Calu3 (cell line): ENCODE measurements at regions not wholly inside any gene's neighbourhood (a gene's known extent, or its start where the extent isn't known, plus 50 kb on each side); places are given as distances from the start of the nearest gene placed in this dataset.

Experiments
- BruUV-seq: library from RNA; stranded (reverse); fragments of 400-500 nt; replicated peaks from 2 replicates; lab custom pipeline; 2021; lab: Mats Ljungman, UMichigan
- CTCF ChIA-PET: fragments of 300-600 bp; sonication (Branson Sonifier 250); formaldehyde crosslinking; loops from one replicate; lab custom pipeline; 2022; ENCODE audit warnings: antibody characterized with exemption; lab: Charles Lee
- DNase-seq: peaks from one replicate; pipeline ENCODE4 v3.0.0; 2022
- H3K27ac Mint-ChIP-seq: one replicate; pipeline ENCODE4 v1.8.0; 2022; ENCODE audit warnings: mixed read lengths; ENCODE audit not compliant: unreplicated experiment
- H3K27me3 Mint-ChIP-seq: one replicate; pipeline ENCODE4 v1.8.0; 2022; ENCODE audit warnings: mixed read lengths; ENCODE audit not compliant: unreplicated experiment
- H3K36me3 Mint-ChIP-seq: one replicate; pipeline ENCODE4 v1.8.0; 2022; ENCODE audit warnings: mild to moderate bottlenecking, moderate library complexity, mixed read lengths; ENCODE audit not compliant: insufficient read depth, unreplicated experiment
- H3K4me1 Mint-ChIP-seq: one replicate; pipeline ENCODE4 v1.8.0; 2022; ENCODE audit warnings: mild to moderate bottlenecking, low read depth, mixed read lengths; ENCODE audit not compliant: unreplicated experiment
- H3K4me3 Mint-ChIP-seq: one replicate; pipeline ENCODE4 v1.8.0; 2022; ENCODE audit warnings: mild to moderate bottlenecking, low read depth, moderate library complexity, mixed read lengths; ENCODE audit not compliant: unreplicated experiment
- H3K9me3 Mint-ChIP-seq: one replicate; pipeline ENCODE4 v1.8.0; 2022; ENCODE audit warnings: low read depth, mixed read lengths; ENCODE audit not compliant: unreplicated experiment
- intact Hi-C: fragments of 100-400 bp; cut with micrococcal nuclease; formaldehyde crosslinking; loops from one replicate; pipeline ENCODE4 v1.10.0; 2022; ENCODE audit not compliant: unreplicated experiment
- TF ChIP-seq, protein P1 (sequence below): fragments of 200-600 bp; IDR thresholded peaks from one replicate; pipeline ENCODE4 v1.8.0; 2022; ENCODE audit warnings: antibody characterized with exemption; ENCODE audit not compliant: unreplicated experiment

DNA sequence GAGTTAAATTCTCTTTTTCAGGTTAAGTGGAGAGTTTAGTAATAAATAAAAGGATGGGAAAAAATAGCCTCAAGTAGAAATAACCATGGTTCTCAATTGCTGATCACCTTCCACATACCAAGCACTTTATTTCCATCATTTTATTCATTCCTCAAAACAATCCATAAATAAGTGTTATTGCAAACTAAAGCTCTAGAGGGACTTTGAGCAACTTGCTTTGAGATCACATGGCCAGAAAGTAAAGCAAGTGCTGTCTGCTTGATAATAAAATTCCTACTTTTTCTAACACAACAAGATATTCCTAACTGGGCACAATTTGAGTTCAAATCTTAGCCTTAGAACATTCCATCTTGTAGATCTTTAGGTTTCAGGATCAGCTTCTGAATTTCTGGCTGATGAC is 97.1 kb upstream of the C1orf87 start:
- Mint-ChIP-seq H3K27me3 (no peaks in the 10 kb centered on the region), H3K27ac (no peak overlapping the region), H3K4me1 (no peaks in the 10 kb centered on the region), H3K4me3 (no peak overlapping the region), H3K9me3 (peaks cover 4% of the 10 kb centered on the region), H3K36me3 (no peaks in the 10 kb centered on the region)
- TF ChIP-seq, protein P1, sequence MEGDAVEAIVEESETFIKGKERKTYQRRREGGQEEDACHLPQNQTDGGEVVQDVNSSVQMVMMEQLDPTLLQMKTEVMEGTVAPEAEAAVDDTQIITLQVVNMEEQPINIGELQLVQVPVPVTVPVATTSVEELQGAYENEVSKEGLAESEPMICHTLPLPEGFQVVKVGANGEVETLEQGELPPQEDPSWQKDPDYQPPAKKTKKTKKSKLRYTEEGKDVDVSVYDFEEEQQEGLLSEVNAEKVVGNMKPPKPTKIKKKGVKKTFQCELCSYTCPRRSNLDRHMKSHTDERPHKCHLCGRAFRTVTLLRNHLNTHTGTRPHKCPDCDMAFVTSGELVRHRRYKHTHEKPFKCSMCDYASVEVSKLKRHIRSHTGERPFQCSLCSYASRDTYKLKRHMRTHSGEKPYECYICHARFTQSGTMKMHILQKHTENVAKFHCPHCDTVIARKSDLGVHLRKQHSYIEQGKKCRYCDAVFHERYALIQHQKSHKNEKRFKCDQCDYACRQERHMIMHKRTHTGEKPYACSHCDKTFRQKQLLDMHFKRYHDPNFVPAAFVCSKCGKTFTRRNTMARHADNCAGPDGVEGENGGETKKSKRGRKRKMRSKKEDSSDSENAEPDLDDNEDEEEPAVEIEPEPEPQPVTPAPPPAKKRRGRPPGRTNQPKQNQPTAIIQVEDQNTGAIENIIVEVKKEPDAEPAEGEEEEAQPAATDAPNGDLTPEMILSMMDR, result no peak
- CTCF ChIA-PET, result no interaction called here
- intact Hi-C loops, result no loop called here
- no peak for DNase-seq
- no TSS peak for BruUV-seq

GRCh38 chr1:60169206-60169605 is 95.6 kb upstream of the C1orf87 start:
- TF ChIP-seq, protein P1, result no peak
- Mint-ChIP-seq H3K4me1 (no peaks in the 10 kb centered on the region), H3K36me3 (no peaks in the 10 kb centered on the region), H3K9me3 (peaks cover 4% of the 10 kb centered on the region), H3K27ac (no peak overlapping the region), H3K4me3 (no peak overlapping the region), H3K27me3 (no peaks in the 10 kb centered on the region)
- no TSS peak for BruUV-seq
- DNase-seq, result no peak
- intact Hi-C loops, result no loop called here
- CTCF ChIA-PET, result interaction anchor here (0.6 kb wide), 1 partner anchor 1189 kb away, joined by 4 read pairs; no protein-coding TSS in a partner anchor

DNA sequence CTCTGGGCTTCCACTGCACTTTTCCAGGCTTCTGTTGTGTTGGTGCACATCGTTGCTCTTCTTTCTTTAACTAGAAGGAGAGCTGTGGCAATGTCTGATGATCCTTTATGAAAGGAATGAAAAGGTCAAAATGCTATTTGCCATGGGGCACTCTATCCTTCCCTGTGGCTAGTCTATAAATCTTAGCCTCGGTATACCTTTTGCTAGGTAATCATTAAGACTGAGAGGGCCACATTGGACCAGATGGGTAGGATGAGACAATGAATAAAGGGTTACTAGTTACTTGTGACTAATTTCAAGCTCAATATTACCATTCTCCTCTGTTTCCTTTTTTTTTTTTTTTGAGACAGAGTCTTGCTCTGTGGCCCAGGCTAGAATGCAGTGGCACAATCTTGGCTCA is 89.4 kb upstream of the C1orf87 start:
- Mint-ChIP-seq H3K4me1 (no peaks in the 10 kb centered on the region), H3K9me3 (peaks cover 4% of the 10 kb centered on the region), H3K27me3 (no peaks in the 10 kb centered on the region), H3K4me3 (no peak overlapping the region), H3K36me3 (no peaks in the 10 kb centered on the region), H3K27ac (no peak overlapping the region)
- BruUV-seq, result no TSS peak
- no peak for DNase-seq
- intact Hi-C loops, result loop anchor here (5.0 kb wide), 1 partner anchor 604 kb away; no protein-coding TSS in a partner anchor
- CTCF ChIA-PET, result no interaction called here
- TF ChIP-seq, protein P1, result no peak

- H3K4me3 Mint-ChIP-seq, result no peak overlapping the region
Measured at GRCh38 chr1:60160141-60160540, 86.6 kb upstream of the C1orf87 start.

More at GRCh38 chr1:60160141-60160540, 86.6 kb upstream of the C1orf87 start:
- Mint-ChIP-seq H3K9me3 (no peaks in the 10 kb centered on the region), H3K4me1 (no peaks in the 10 kb centered on the region), H3K27ac (no peak overlapping the region), H3K27me3 (no peaks in the 10 kb centered on the region), H3K36me3 (no peaks in the 10 kb centered on the region)
- intact Hi-C loops, result loop anchor here (5.0 kb wide), 1 partner anchor 607 kb away; no protein-coding TSS in a partner anchor
- CTCF ChIA-PET, result interaction anchor here (1.1 kb wide), 1 partner anchor 1678 kb away, joined by 3 read pairs; no protein-coding TSS in a partner anchor
- DNase-seq, result no peak
- TF ChIP-seq, protein P1, result no peak
- BruUV-seq, result no TSS peak
